OCI-LY3 (cell line): ENCODE measurements at regions not wholly inside any gene's neighbourhood (a gene's known extent, or its start where the extent isn't known, plus 50 kb on each side); places are given as distances from the start of the nearest gene placed in this dataset.

Experiments used
- H2AFZ ChIP-seq: fragments of 200-600, 300-600 bp; shearing (Covaris generic); 2 replicates; pipeline ENCODE4 v1.6.0; 2014; ENCODE audit warnings: antibody characterized with exemption, low read depth, low read length
- H3K27ac ChIP-seq: fragments of 200-600, 300-600 bp; sonication (generic); 2 replicates; pipeline ENCODE4 v1.5.1; 2014; ENCODE audit warnings: mild to moderate bottlenecking, low read length, moderate library complexity, mixed read lengths
- H3K27me3 ChIP-seq: fragments of 200-600, 300-600 bp; sonication (generic); 2 replicates; pipeline ENCODE4 v1.6.1; 2014; ENCODE audit warnings: low read depth, low read length, mixed read lengths
- H3K36me3 ChIP-seq: fragments of 200-600, 300-600 bp; sonication (generic); replicated peaks from 2 replicates; pipeline ENCODE3; 2014; ENCODE audit warnings: low read depth, low read length, mixed read lengths
- H3K4me1 ChIP-seq: fragments of 300-600, 200-600 bp; sonication (generic); 2 replicates; pipeline ENCODE4 v1.6.1; 2014; ENCODE audit warnings: low read length, mixed read lengths
- H3K4me2 ChIP-seq: fragments of 200-600, 300-600 bp; sonication (generic); 2 replicates; pipeline ENCODE4 v1.6.1; 2014; ENCODE audit warnings: low read length, mixed read lengths
- H3K4me3 ChIP-seq: fragments of 300-600, 200-600 bp; sonication (generic); 2 replicates; pipeline ENCODE4 v1.5.1; 2014; ENCODE audit warnings: antibody characterized with exemption, mild to moderate bottlenecking, low read length, moderate library complexity
- H3K79me2 ChIP-seq: fragments of 300-600, 200-600 bp; shearing (Covaris generic); 2 replicates; pipeline ENCODE4 v1.6.1; 2014; ENCODE audit warnings: mild to moderate bottlenecking, low read length, mixed read lengths
- H3K9ac ChIP-seq: fragments of 300-600, 200-600 bp; shearing (Covaris generic); 2 replicates; pipeline ENCODE4 v1.6.0; 2014; ENCODE audit warnings: mild to moderate bottlenecking, low read length, moderate library complexity
- H3K9me3 ChIP-seq: fragments of 200-600, 300-600 bp; shearing (Covaris generic); 2 replicates; pipeline ENCODE4 v1.6.1; 2014; ENCODE audit warnings: low read length, mixed read lengths; ENCODE audit not compliant: insufficient read depth
- H4K20me1 ChIP-seq: fragments of 200-600, 300-600 bp; sonication (generic); 2 replicates; pipeline ENCODE4 v1.6.1; 2016; ENCODE audit warnings: low read length, mixed read lengths; ENCODE audit not compliant: insufficient read depth
- CTCF ChIP-seq: fragments of 200-600, 300-600 bp; sonication (generic); IDR thresholded peaks from 2 replicates; pipeline ENCODE4 v1.5.1; 2014; ENCODE audit warnings: antibody characterized with exemption, low read length, low read depth
- EZH2phosphoT487 ChIP-seq: fragments of 200-600 bp; shearing (Covaris generic); IDR thresholded peaks from 2 replicates; pipeline ENCODE4 v1.6.1; 2018; ENCODE audit warnings: antibody characterized with exemption, mixed run types, low read depth

DNA sequence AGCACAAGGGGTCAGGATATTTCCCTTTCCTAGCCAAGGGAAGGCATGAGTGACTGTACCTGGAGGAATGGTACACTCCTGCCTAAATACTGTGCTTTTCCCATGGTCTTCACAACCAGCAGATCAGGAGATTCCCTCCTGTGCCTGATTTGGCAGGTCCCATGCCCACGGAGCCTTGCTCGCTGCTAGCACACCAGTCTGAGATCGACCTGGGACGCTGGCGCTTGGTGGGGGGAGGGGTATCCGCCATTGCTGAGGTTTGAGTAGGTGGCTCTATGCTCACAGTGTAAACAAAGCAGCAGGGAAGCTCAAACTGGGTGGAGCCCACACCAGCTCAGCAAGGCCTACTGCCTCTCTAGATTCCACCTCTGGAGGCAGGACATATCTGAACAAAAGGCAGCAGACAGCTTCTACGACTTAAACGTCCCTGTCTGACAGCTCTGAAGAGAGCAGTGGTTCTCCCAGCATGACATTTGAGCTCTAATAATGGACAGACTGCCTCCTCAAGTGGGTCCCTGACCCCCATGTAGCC is 486.0 kb upstream of the CHRM3 start:
- Histone ChIP-seq H3K36me3 (no peaks in the 10 kb centered on the region), H3K79me2 (no peaks in the 10 kb centered on the region), H3K27me3 (no peaks in the 10 kb centered on the region), H3K9ac (no peak overlapping the region), H3K9me3 (no peaks in the 10 kb centered on the region), H3K4me3 (no peak overlapping the region), H3K4me2 (no peak overlapping the region), H3K27ac (no peak overlapping the region), H4K20me1 (no peaks in the 10 kb centered on the region), H2AFZ (no peak overlapping the region), H3K4me1 (peaks cover 9% of the 10 kb centered on the region)
- TF ChIP-seq EZH2phosphoT487 = no peak
- no peak for TF ChIP-seq CTCF

GRCh38 chr1:238898856-238899255 is 487.5 kb upstream of the CHRM3 start:
- Histone ChIP-seq H2AFZ (no peak overlapping the region), H3K9ac (no peak overlapping the region), H3K27ac (no peak overlapping the region), H3K79me2 (no peaks in the 10 kb centered on the region), H3K9me3 (no peaks in the 10 kb centered on the region), H3K4me1 (peaks cover 9% of the 10 kb centered on the region), H3K4me3 (no peak overlapping the region), H3K4me2 (no peak overlapping the region), H3K36me3 (no peaks in the 10 kb centered on the region), H3K27me3 (no peaks in the 10 kb centered on the region), H4K20me1 (no peaks in the 10 kb centered on the region)
- no peak for TF ChIP-seq EZH2phosphoT487
- no peak for TF ChIP-seq CTCF

DNA sequence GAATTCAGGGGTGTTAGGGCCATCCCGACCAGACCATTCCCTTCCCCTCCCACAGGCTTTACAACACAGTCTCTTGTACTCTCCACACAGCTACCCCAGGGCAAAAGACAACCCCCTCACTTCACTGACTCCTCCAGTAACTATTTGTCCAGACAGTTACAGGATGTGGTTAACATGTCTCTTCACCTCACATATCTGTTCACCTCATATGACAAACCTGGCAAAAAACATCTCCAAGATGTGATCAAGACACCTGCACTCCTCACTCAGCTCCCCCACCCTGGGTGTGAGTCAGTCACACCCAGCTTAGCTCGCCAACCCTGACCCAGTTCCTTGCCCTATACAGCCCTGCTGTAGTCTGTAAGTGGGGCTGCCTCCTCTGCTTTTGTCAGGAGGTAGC is 490.5 kb upstream of the CHRM3 start:
- peaks cover 15% of the 10 kb centered on the region for H3K4me1 ChIP-seq
- H2AFZ ChIP-seq = no peak overlapping the region
- no peaks in the 10 kb centered on the region for H3K79me2 ChIP-seq
- no peak for TF ChIP-seq EZH2phosphoT487
- no peak for TF ChIP-seq CTCF
- H3K4me2 ChIP-seq = no peak overlapping the region
- no peaks in the 10 kb centered on the region for H4K20me1 ChIP-seq
- no peak overlapping the region for H3K27ac ChIP-seq
- no peak overlapping the region for H3K9ac ChIP-seq
- no peaks in the 10 kb centered on the region for H3K27me3 ChIP-seq
- H3K9me3 ChIP-seq = no peaks in the 10 kb centered on the region
- no peak overlapping the region for H3K4me3 ChIP-seq
- no peaks in the 10 kb centered on the region for H3K36me3 ChIP-seq

DNA sequence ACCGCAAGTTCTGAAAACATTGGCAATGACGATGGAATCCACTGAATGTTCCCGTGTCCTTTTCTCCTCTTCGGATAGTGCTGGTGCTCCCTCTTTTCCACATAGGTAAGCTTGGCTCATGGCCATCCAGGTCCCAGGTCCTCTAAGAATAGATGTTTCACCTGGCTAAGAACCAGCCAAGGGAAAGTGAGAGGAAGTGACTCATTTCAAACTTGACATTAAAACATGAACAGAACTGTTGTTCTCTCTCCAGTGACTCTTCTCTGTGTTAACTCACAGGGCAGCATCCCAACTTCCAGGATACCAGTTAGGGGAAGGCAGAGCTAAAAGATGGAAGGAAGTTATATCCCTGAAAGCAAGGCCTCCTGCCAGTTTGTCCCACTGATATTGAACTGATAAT is 493.8 kb upstream of the CHRM3 start:
- no peak overlapping the region for H3K9ac ChIP-seq
- H3K79me2 ChIP-seq = no peaks in the 10 kb centered on the region
- H3K4me3 ChIP-seq = no peak overlapping the region
- no peaks in the 10 kb centered on the region for H3K27me3 ChIP-seq
- H4K20me1 ChIP-seq = no peaks in the 10 kb centered on the region
- no peak for TF ChIP-seq EZH2phosphoT487
- no peak for TF ChIP-seq CTCF
- no peak overlapping the region for H2AFZ ChIP-seq
- H3K27ac ChIP-seq = no peak overlapping the region
- H3K36me3 ChIP-seq = no peaks in the 10 kb centered on the region
- H3K4me2 ChIP-seq = no peak overlapping the region
- no peaks in the 10 kb centered on the region for H3K9me3 ChIP-seq
- peaks cover 7% of the 10 kb centered on the region for H3K4me1 ChIP-seq
